CD4-positive, alpha-beta memory T cell (primary cell): ENCODE measurements at regions not wholly inside any gene's neighbourhood (a gene's known extent, or its start where the extent isn't known, plus 50 kb on each side); places are given as distances from the start of the nearest gene placed in this dataset.

ENCODE experiments used
- CTCF ChIA-PET: fragments of 350-600 bp; sonication (Branson Sonifier 250); formaldehyde crosslinking; loops from one replicate; lab custom pipeline; 2021; ENCODE audit warnings: inconsistent platforms; ENCODE audit not compliant: partially characterized antibody; lab: Charles Lee
- POLR2A ChIA-PET: fragments of 350-600 bp; sonication (Branson Sonifier 250); formaldehyde crosslinking; loops from one replicate; lab custom pipeline; 2021; ENCODE audit not compliant: partially characterized antibody; lab: Charles Lee
- DNase-seq, 5 donors: peaks; one replicate each; pipeline versions ENCODE4 v3.0.0 to v3.0.0-alpha.2; 2020 to 2022; ENCODE audit warnings: mixed read lengths in 1 of 5
- H3K27ac ChIP-seq: one replicate; pipeline ENCODE4 v1.7.0; 2013; ENCODE audit warnings: low read depth, low read length
- H3K27me3 ChIP-seq: 2 replicates; pipeline ENCODE4 v1.7.0; 2013; ENCODE audit warnings: mild to moderate bottlenecking, low read length, moderate library complexity; ENCODE audit not compliant: insufficient read depth
- H3K36me3 ChIP-seq: 2 replicates; pipeline ENCODE4 v1.7.0; 2013; ENCODE audit warnings: mild to moderate bottlenecking, low read length, moderate library complexity; ENCODE audit not compliant: insufficient read depth
- H3K4me1 ChIP-seq: 2 replicates; pipeline ENCODE4 v1.7.0; 2013; ENCODE audit warnings: mild to moderate bottlenecking, low read length, moderate library complexity; ENCODE audit not compliant: insufficient read depth
- H3K4me3 ChIP-seq, 2 donors: one replicate each; pipeline ENCODE4 v1.7.0; 2013; ENCODE audit warnings: low read length in 2 of 2, mild to moderate bottlenecking in 1 of 2
- H3K9me3 ChIP-seq, 2 donors: one replicate each; pipeline ENCODE4 v1.7.0; 2013; ENCODE audit warnings: low read length in 2 of 2, control low read depth in 1 of 2; ENCODE audit not compliant: control insufficient read depth in 1 of 2
- H3K27ac Mint-ChIP-seq, 7 donors: one replicate each; pipeline ENCODE4 v1.8.0; 2020 to 2021; ENCODE audit warnings: mixed read lengths in 7 of 7, mild to moderate bottlenecking in 6 of 7, inconsistent platforms in 3 of 7, moderate library complexity in 3 of 7
- H3K27me3 Mint-ChIP-seq, 2 donors: one replicate each; pipeline ENCODE4 v1.8.0; 2020 to 2021; ENCODE audit warnings: mixed read lengths in 2 of 2
- H3K36me3 Mint-ChIP-seq, 2 donors: one replicate each; pipeline ENCODE4 v1.8.0; 2020 to 2021; ENCODE audit warnings: mixed read lengths in 2 of 2, inconsistent platforms in 1 of 2, mild to moderate bottlenecking in 1 of 2
- H3K4me1 Mint-ChIP-seq, 4 donors: one replicate each; pipeline ENCODE4 v1.8.0; 2020 to 2021; ENCODE audit warnings: mixed read lengths in 4 of 4, mild to moderate bottlenecking in 1 of 4
- H3K4me3 Mint-ChIP-seq, 8 donors: one replicate each; pipeline ENCODE4 v1.8.0; 2020 to 2021; ENCODE audit warnings: mixed read lengths in 8 of 8, mild to moderate bottlenecking in 7 of 8, moderate library complexity in 6 of 8, inconsistent platforms in 3 of 8
- H3K9me3 Mint-ChIP-seq, 8 donors: one replicate each; pipeline ENCODE4 v1.8.0; 2020 to 2021; ENCODE audit warnings: mixed read lengths in 8 of 8, mild to moderate bottlenecking in 5 of 8, inconsistent platforms in 3 of 8, moderate library complexity in 1 of 8
- intact Hi-C: fragments of 100-400 bp; cut with micrococcal nuclease; formaldehyde crosslinking; loops from one replicate; pipeline ENCODE4 v1.15.1; 2023

- peaks cover 15% of the 10 kb centered on the region for H3K4me1 ChIP-seq
- H3K9me3 ChIP-seq, result no peaks in the 10 kb centered on the region
- no peak for DNase-seq
- ChIA-PET POLR2A (no interaction called here), CTCF (no interaction called here)
- H3K27me3 ChIP-seq, result no peaks in the 10 kb centered on the region
- Mint-ChIP-seq H3K27ac (peak overlapping the region in 2 of 7 donors; percentile 36 to 79), H3K27me3 (peaks cover 0 to 3% of the 10 kb centered on the region in 2 donors), H3K4me3 (peak overlapping the region in 4 of 8 donors; percentile 39 to 67 (median 52)), H3K9me3 (no peaks in the 10 kb centered on the region), H3K36me3 (peaks cover 0 to 4% of the 10 kb centered on the region in 2 donors), H3K4me1 (peaks cover 5 to 58% (median 13%) of the 10 kb centered on the region in 4 donors)
- H3K36me3 ChIP-seq, result no peaks in the 10 kb centered on the region
- intact Hi-C loops, result no loop called here
- H3K27ac ChIP-seq, result no peak overlapping the region
- H3K4me3 ChIP-seq, result no peak overlapping the region
These were observed 64.1 kb upstream of the EGLN3 start for GRCh38 chr14:34014936-34015335.

GRCh38 chr14:34013721-34014060 is 62.8 kb upstream of the EGLN3 start:
- Histone ChIP-seq H3K9me3 (no peaks in the 10 kb centered on the region), H3K4me3 (no peak overlapping the region), H3K4me1 (peaks cover 15% of the 10 kb centered on the region), H3K27ac (no peak overlapping the region), H3K27me3 (no peaks in the 10 kb centered on the region), H3K36me3 (no peaks in the 10 kb centered on the region)
- intact Hi-C loops, result no loop called here
- Mint-ChIP-seq H3K9me3 (no peaks in the 10 kb centered on the region), H3K4me1 (peaks cover 0 to 47% (median 8%) of the 10 kb centered on the region in 4 donors), H3K36me3 (peaks cover 0 to 9% of the 10 kb centered on the region in 2 donors), H3K4me3 (peak overlapping the region in 3 of 8 donors; percentile 34 to 61 (median 46)), H3K27ac (peak overlapping the region in 2 of 7 donors; percentile 46 to 53), H3K27me3 (peaks cover 0 to 3% of the 10 kb centered on the region in 2 donors)
- ChIA-PET POLR2A (no interaction called here), CTCF (interaction anchor here (1.0 kb wide), 1 partner anchor 46 kb away, joined by 3 read pairs; no protein-coding TSS in a partner anchor)
- no peak for DNase-seq

GRCh38 chr14:34012978-34013720 is 62.3 kb upstream of the EGLN3 start:
- POLR2A ChIA-PET, result no interaction called here
- CTCF ChIA-PET, result interaction anchor here (1.0 kb wide), 1 partner anchor 47 kb away, joined by 3 read pairs; no protein-coding TSS in a partner anchor
- Histone ChIP-seq H3K4me1 (peaks cover 15% of the 10 kb centered on the region), H3K4me3 (no peak overlapping the region), H3K27me3 (no peaks in the 10 kb centered on the region), H3K9me3 (no peaks in the 10 kb centered on the region), H3K27ac (no peak overlapping the region), H3K36me3 (no peaks in the 10 kb centered on the region)
- no peak for DNase-seq
- Mint-ChIP-seq H3K9me3 (no peaks in the 10 kb centered on the region), H3K4me3 (peak overlapping the region in 5 of 8 donors; percentile 21 to 61 (median 35)), H3K27ac (peak overlapping the region in 1 of 7 donors; percentile 48), H3K4me1 (peaks cover 0 to 42% (median 5%) of the 10 kb centered on the region in 4 donors), H3K36me3 (peaks cover 0 to 9% of the 10 kb centered on the region in 2 donors), H3K27me3 (peaks cover 0 to 3% of the 10 kb centered on the region in 2 donors)
- intact Hi-C loops, result no loop called here

GRCh38 chr14:34012369-34012768 is 61.5 kb upstream of the EGLN3 start:
- peaks cover 15% of the 10 kb centered on the region for H3K4me1 ChIP-seq
- no peak for DNase-seq
- peak overlapping the region in 3 of 8 donors; percentile 44 to 58 (median 56) for H3K4me3 Mint-ChIP-seq
- H3K27me3 Mint-ChIP-seq, result peaks cover 0 to 3% of the 10 kb centered on the region in 2 donors
- no peaks in the 10 kb centered on the region for H3K27me3 ChIP-seq
- ChIA-PET CTCF (no interaction called here), POLR2A (no interaction called here)
- intact Hi-C loops, result no loop called here
- no peaks in the 10 kb centered on the region for H3K9me3 ChIP-seq
- no peaks in the 10 kb centered on the region for H3K9me3 Mint-ChIP-seq
- peak overlapping the region in 2 of 7 donors; percentile 59 to 79 for H3K27ac Mint-ChIP-seq
- no peak overlapping the region for H3K27ac ChIP-seq
- H3K36me3 Mint-ChIP-seq, result peaks cover 0 to 9% of the 10 kb centered on the region in 2 donors
- peaks cover 0 to 39% (median 2%) of the 10 kb centered on the region in 4 donors for H3K4me1 Mint-ChIP-seq
- H3K4me3 ChIP-seq, result no peak overlapping the region
- no peaks in the 10 kb centered on the region for H3K36me3 ChIP-seq

GRCh38 chr14:34009956-34010355 is 59.1 kb upstream of the EGLN3 start:
- intact Hi-C loops, result no loop called here
- Histone ChIP-seq H3K4me1 (peaks cover 15% of the 10 kb centered on the region), H3K4me3 (no peak overlapping the region), H3K27me3 (no peaks in the 10 kb centered on the region), H3K9me3 (no peaks in the 10 kb centered on the region), H3K36me3 (no peaks in the 10 kb centered on the region), H3K27ac (no peak overlapping the region)
- H3K27me3 Mint-ChIP-seq, result peaks cover 0 to 3% of the 10 kb centered on the region in 2 donors
- ChIA-PET POLR2A (no interaction called here), CTCF (no interaction called here)
- no peak overlapping the region for H3K27ac Mint-ChIP-seq
- no peaks in the 10 kb centered on the region for H3K9me3 Mint-ChIP-seq
- peaks cover 0 to 31% (median 2%) of the 10 kb centered on the region in 4 donors for H3K4me1 Mint-ChIP-seq
- no peak for DNase-seq
- no peak overlapping the region for H3K4me3 Mint-ChIP-seq
- peaks cover 0 to 9% of the 10 kb centered on the region in 2 donors for H3K36me3 Mint-ChIP-seq

- H3K27ac Mint-ChIP-seq, result peak overlapping the region in 1 of 7 donors; percentile 5
- Histone ChIP-seq H3K36me3 (no peaks in the 10 kb centered on the region), H3K27me3 (no peaks in the 10 kb centered on the region), H3K4me1 (peaks cover 6% of the 10 kb centered on the region), H3K27ac (no peak overlapping the region), H3K9me3 (no peaks in the 10 kb centered on the region), H3K4me3 (no peak overlapping the region)
- intact Hi-C loops, result no loop called here
- H3K36me3 Mint-ChIP-seq, result peaks cover 0 to 9% of the 10 kb centered on the region in 2 donors
- DNase-seq, result no peak
- H3K9me3 Mint-ChIP-seq, result no peaks in the 10 kb centered on the region
- POLR2A ChIA-PET, result no interaction called here
- H3K4me1 Mint-ChIP-seq, result peaks cover 0 to 14% (median 1%) of the 10 kb centered on the region in 4 donors
- peaks cover 0 to 3% of the 10 kb centered on the region in 2 donors for H3K27me3 Mint-ChIP-seq
- H3K4me3 Mint-ChIP-seq, result no peak overlapping the region
- CTCF ChIA-PET, result no interaction called here
These were observed 57.0 kb upstream of the EGLN3 start for GRCh38 chr14:34007902-34008301.

- Histone ChIP-seq H3K4me1 (no peaks in the 10 kb centered on the region), H3K27me3 (no peaks in the 10 kb centered on the region), H3K27ac (no peak overlapping the region), H3K9me3 (no peaks in the 10 kb centered on the region), H3K4me3 (no peak overlapping the region), H3K36me3 (no peaks in the 10 kb centered on the region)
- no peaks in the 10 kb centered on the region for H3K9me3 Mint-ChIP-seq
- peaks cover 0 to 5% of the 10 kb centered on the region in 2 donors for H3K36me3 Mint-ChIP-seq
- POLR2A ChIA-PET, result no interaction called here
- no peak for DNase-seq
- no peak overlapping the region for H3K27ac Mint-ChIP-seq
- H3K4me3 Mint-ChIP-seq, result no peak overlapping the region
- H3K27me3 Mint-ChIP-seq, result no peaks in the 10 kb centered on the region
- CTCF ChIA-PET, result no interaction called here
- intact Hi-C loops, result no loop called here
- H3K4me1 Mint-ChIP-seq, result peaks cover 0 to 4% (median 0%) of the 10 kb centered on the region in 4 donors
These were observed 55.0 kb upstream of the EGLN3 start for GRCh38 chr14:34005901-34006300.
